ENCODE measurements at regions not wholly inside any gene's neighbourhood (a gene's known extent, or its start where the extent isn't known, plus 50 kb on each side); places are given as distances from the start of the nearest gene placed in this dataset.

- no peak for TF ChIP-seq BHLHE40 (IDR thresholded peaks at IDR 0.05; ENCODE audit: borderline replicate concordance)
- TF ChIP-seq TARDBP (IDR thresholded peaks at IDR 0.05), result no peak
- no peak for TF ChIP-seq L3MBTL2 (conservative IDR thresholded peaks at IDR 0.05)
- no peak for TF ChIP-seq FOXA1 (IDR thresholded peaks at IDR 0.05)
Observed at GRCh38 chr4:28209371-28209924, 1348.8 kb downstream of the STIM2 start.

All from HEK293T (cell line).